Mesenchymal stem cell (in vitro differentiated cells and primary cell): ENCODE measurements at regions not wholly inside any gene's neighbourhood (a gene's known extent, or its start where the extent isn't known, plus 50 kb on each side); places are given as distances from the start of the nearest gene placed in this dataset.

Experiments used
- DNase-seq: peaks from one replicate; pipeline ENCODE4 v3.0.0-alpha.2; 2013
- H2AFZ ChIP-seq: one replicate; pipeline ENCODE4 v1.6.1; 2013; ENCODE audit warnings: low read depth, mild to moderate bottlenecking, control low read depth, inconsistent platforms, low read length, moderate library complexity
- H2AK5ac ChIP-seq: 2 replicates; pipeline ENCODE4 v1.6.1; 2013; ENCODE audit warnings: low read length, moderate library complexity, mild to moderate bottlenecking, inconsistent platforms; ENCODE audit not compliant: severe bottlenecking
- H2BK120ac ChIP-seq: one replicate; pipeline ENCODE4 v1.6.1; 2013; ENCODE audit warnings: low read depth, mild to moderate bottlenecking, inconsistent platforms, low read length, moderate library complexity
- H2BK12ac ChIP-seq, 2 experiments: one replicate each; pipeline ENCODE4 v1.6.1; 2013; ENCODE audit warnings: inconsistent platforms in 2 of 2, low read length in 2 of 2, mild to moderate bottlenecking in 2 of 2, moderate library complexity in 2 of 2, control low read depth in 1 of 2
- H2BK15ac ChIP-seq: one replicate; pipeline ENCODE4 v1.6.1; 2013; ENCODE audit warnings: mild to moderate bottlenecking, low read depth, inconsistent platforms; ENCODE audit not compliant: poor library complexity, severe bottlenecking
- H2BK5ac ChIP-seq: 2 replicates; pipeline ENCODE4 v1.6.1; 2013; ENCODE audit warnings: low read depth, mild to moderate bottlenecking, low read length, control low read depth, inconsistent platforms; ENCODE audit not compliant: poor library complexity, severe bottlenecking
- H3K14ac ChIP-seq, 2 experiments: one replicate each; pipeline ENCODE4 v1.6.1; 2013; ENCODE audit warnings: inconsistent platforms in 2 of 2, low read length in 2 of 2, control low read depth in 1 of 2, mild to moderate bottlenecking in 1 of 2, moderate library complexity in 1 of 2
- H3K18ac ChIP-seq, 2 experiments: one replicate each; pipeline ENCODE4 v1.6.1; 2013; ENCODE audit warnings: inconsistent platforms in 2 of 2, low read length in 2 of 2, control low read depth in 1 of 2, low read depth in 1 of 2, mild to moderate bottlenecking in 1 of 2
- H3K23ac ChIP-seq, 2 experiments: one replicate each; pipeline ENCODE4 v1.6.1; 2013; ENCODE audit warnings: inconsistent platforms in 2 of 2, low read length in 2 of 2, mild to moderate bottlenecking in 2 of 2, moderate library complexity in 2 of 2, control low read depth in 1 of 2
- H3K27ac ChIP-seq: 2 replicates; pipeline ENCODE4 v1.5.1; 2013; ENCODE audit warnings: mild to moderate bottlenecking, moderate library complexity, low read length, control low read depth, inconsistent platforms; ENCODE audit not compliant: poor library complexity, severe bottlenecking
- H3K27me3 ChIP-seq, 2 experiments: 2 replicates each; pipeline versions ENCODE4 v1.6.1 to v1.7.0; 2013; ENCODE audit warnings: low read length in 2 of 2, mild to moderate bottlenecking in 2 of 2, moderate library complexity in 2 of 2, control low read depth in 1 of 2, inconsistent platforms in 1 of 2; ENCODE audit not compliant: control insufficient read depth in 1 of 2, insufficient read depth in 1 of 2
- H3K36me3 ChIP-seq, 2 experiments: 2 replicates each; pipeline versions ENCODE4 v1.6.1 to v1.7.0; 2013; ENCODE audit warnings: low read length in 2 of 2, control low read depth in 1 of 2, inconsistent platforms in 1 of 2, low read depth in 1 of 2, mild to moderate bottlenecking in 1 of 2; ENCODE audit not compliant: insufficient read depth in 2 of 2, control insufficient read depth in 1 of 2
- H3K4ac ChIP-seq, 2 experiments: one replicate each; pipeline ENCODE4 v1.6.1; 2013; ENCODE audit warnings: inconsistent platforms in 2 of 2, low read length in 2 of 2, mild to moderate bottlenecking in 2 of 2, moderate library complexity in 2 of 2, control low read depth in 1 of 2, low read depth in 1 of 2
- H3K4me1 ChIP-seq: 2 replicates; pipeline ENCODE4 v1.6.1; 2013; ENCODE audit warnings: low read depth, low read length, control low read depth; ENCODE audit not compliant: control insufficient read depth, insufficient read depth
- H3K4me2 ChIP-seq: 2 replicates; pipeline ENCODE4 v1.6.1; 2013; ENCODE audit warnings: low read length, mild to moderate bottlenecking, inconsistent platforms; ENCODE audit not compliant: poor library complexity, severe bottlenecking
- H3K4me3 ChIP-seq, 2 experiments: 2 replicates each; pipeline versions ENCODE4 v1.5.1 to v1.7.0; 2013; ENCODE audit warnings: low read length in 2 of 2, mild to moderate bottlenecking in 2 of 2, control low read depth in 1 of 2, low read depth in 1 of 2; ENCODE audit not compliant: insufficient read depth in 1 of 2
- H3K79me1 ChIP-seq: replicated peaks from 2 replicates; pipeline ENCODE4 v1.6.1; 2013; ENCODE audit warnings: mild to moderate bottlenecking, control low read depth, low read length, inconsistent platforms; ENCODE audit not compliant: poor library complexity, severe bottlenecking
- H3K9ac ChIP-seq: 2 replicates; pipeline ENCODE4 v1.7.0; 2013; ENCODE audit warnings: mild to moderate bottlenecking, low read length, moderate library complexity
- H3K9me3 ChIP-seq: 2 replicates; pipeline ENCODE4 v1.7.0; 2013; ENCODE audit warnings: mild to moderate bottlenecking, low read length; ENCODE audit not compliant: control insufficient read depth
- H4K8ac ChIP-seq: one replicate; pipeline ENCODE4 v1.6.1; 2013; ENCODE audit warnings: inconsistent platforms, mild to moderate bottlenecking, low read length, moderate library complexity
- H4K91ac ChIP-seq: one replicate; pipeline ENCODE4 v1.6.1; 2013; ENCODE audit warnings: mild to moderate bottlenecking, low read length, inconsistent platforms
- WGBS: methylation state at CpG from one replicate; pipeline ENCODE4 v1.1.7; 2013; ENCODE audit warnings: mixed read lengths; 5-methylcytosine and 5-hydroxymethylcytosine counted together

GRCh38 chr7:85287106-85287825, 100.4 kb upstream of the SEMA3D start:
- no peak overlapping the region for H2AK5ac ChIP-seq
- 60% methylated on average over 1 of the region's 4 CpGs for WGBS

GRCh38 chr7:85286446-85286845, 99.6 kb upstream of the SEMA3D start:
- Histone ChIP-seq H3K14ac (no peak overlapping the region), H2BK120ac (no peak overlapping the region), H3K36me3 (no peaks in the 10 kb centered on the region), H3K4ac (no peak overlapping the region), H3K4me2 (no peak overlapping the region), H3K9me3 (no peaks in the 10 kb centered on the region), H3K18ac (no peak overlapping the region), H3K9ac (no peak overlapping the region), H2BK5ac (no peak overlapping the region), H4K8ac (no peak overlapping the region), H3K79me1 (no peaks in the 10 kb centered on the region), H2BK12ac (no peak overlapping the region), H2AFZ (no peak overlapping the region), H3K4me1 (no peaks in the 10 kb centered on the region), H3K4me3 (no peak overlapping the region), H3K27ac (no peak overlapping the region), H3K27me3 (no peaks in the 10 kb centered on the region), H2BK15ac (no peak overlapping the region), H4K91ac (no peak overlapping the region), H2AK5ac (no peak overlapping the region), H3K23ac (no peak overlapping the region)
- peak; percentile 8 for DNase-seq
- WGBS: 38% methylated on average over 1 of the region's 3 CpGs

More at GRCh38 chr7:85287106-85287825, 100.4 kb upstream of the SEMA3D start:
- H3K27ac ChIP-seq: no peak overlapping the region
- H2BK120ac ChIP-seq: no peak overlapping the region
- peak; percentile 14 for DNase-seq
- H3K9me3 ChIP-seq: no peaks in the 10 kb centered on the region
- no peak overlapping the region for H3K23ac ChIP-seq
- H2AFZ ChIP-seq: no peak overlapping the region
- H3K36me3 ChIP-seq: no peaks in the 10 kb centered on the region
- no peak overlapping the region for H3K18ac ChIP-seq
- H3K27me3 ChIP-seq: no peaks in the 10 kb centered on the region
- no peak overlapping the region for H3K9ac ChIP-seq
- no peak overlapping the region for H2BK12ac ChIP-seq
- no peak overlapping the region for H3K14ac ChIP-seq
- no peak overlapping the region for H3K4ac ChIP-seq
- H3K4me2 ChIP-seq: no peak overlapping the region
- no peak overlapping the region for H2BK15ac ChIP-seq
- H3K4me1 ChIP-seq: no peaks in the 10 kb centered on the region
- H3K4me3 ChIP-seq: no peak overlapping the region
- no peak overlapping the region for H4K8ac ChIP-seq
- H3K79me1 ChIP-seq: no peaks in the 10 kb centered on the region
- no peak overlapping the region for H2BK5ac ChIP-seq
- H4K91ac ChIP-seq: no peak overlapping the region

GRCh38 chr7:85285527-85285926, 98.7 kb upstream of the SEMA3D start:
- no peak overlapping the region for H2BK12ac ChIP-seq
- no peak overlapping the region for H3K4me3 ChIP-seq
- H2BK120ac ChIP-seq: no peak overlapping the region
- no peaks in the 10 kb centered on the region for H3K27me3 ChIP-seq
- H3K36me3 ChIP-seq: no peaks in the 10 kb centered on the region
- H3K4ac ChIP-seq: no peak overlapping the region
- H3K18ac ChIP-seq: no peak overlapping the region
- no peak overlapping the region for H4K8ac ChIP-seq
- H3K4me2 ChIP-seq: no peak overlapping the region
- no peak for DNase-seq
- no CpG with 5 or more reads among the region's 1 CpG for WGBS
- H3K27ac ChIP-seq: no peak overlapping the region
- H3K9me3 ChIP-seq: no peaks in the 10 kb centered on the region
- H2AFZ ChIP-seq: no peak overlapping the region
- H3K14ac ChIP-seq: no peak overlapping the region
- H3K79me1 ChIP-seq: no peaks in the 10 kb centered on the region
- no peak overlapping the region for H2BK15ac ChIP-seq
- H3K4me1 ChIP-seq: no peaks in the 10 kb centered on the region
- no peak overlapping the region for H2AK5ac ChIP-seq
- no peak overlapping the region for H3K23ac ChIP-seq
- H2BK5ac ChIP-seq: no peak overlapping the region
- H3K9ac ChIP-seq: no peak overlapping the region
- no peak overlapping the region for H4K91ac ChIP-seq

- WGBS: 78% methylated on average over 4 of the region's 5 CpGs
- Histone ChIP-seq H3K27me3 (no peaks in the 10 kb centered on the region), H3K4me3 (no peak overlapping the region), H4K8ac (no peak overlapping the region), H3K18ac (no peak overlapping the region), H3K14ac (no peak overlapping the region), H2AK5ac (no peak overlapping the region), H3K9me3 (no peaks in the 10 kb centered on the region), H2BK5ac (no peak overlapping the region), H2BK120ac (no peak overlapping the region), H3K23ac (no peak overlapping the region), H3K27ac (no peak overlapping the region), H3K4me2 (no peak overlapping the region), H3K79me1 (no peaks in the 10 kb centered on the region), H2AFZ (no peak overlapping the region), H3K36me3 (no peaks in the 10 kb centered on the region), H2BK12ac (no peak overlapping the region), H3K9ac (no peak overlapping the region), H4K91ac (no peak overlapping the region), H2BK15ac (no peak overlapping the region), H3K4me1 (no peaks in the 10 kb centered on the region), H3K4ac (no peak overlapping the region)
- DNase-seq: no peak
Observed at GRCh38 chr7:85275204-85275603, 88.3 kb upstream of the SEMA3D start.
